WTC11 (cell line): ENCODE measurements at regions not wholly inside any gene's neighbourhood (a gene's known extent, or its start where the extent isn't known, plus 50 kb on each side); places are given as distances from the start of the nearest gene placed in this dataset.

Source experiments
- CREM ChIP-seq: sonication (generic); formaldehyde crosslinking; IDR thresholded peaks from 2 replicates; pipeline ENCODE4 v1.8.1; 2022; ENCODE audit warnings: mild to moderate bottlenecking, missing genetic modification reagents, moderate library complexity
- ZBTB21 ChIP-seq: sonication (generic); formaldehyde crosslinking; IDR thresholded peaks from 2 replicates; pipeline ENCODE4 v1.8.1; 2023; ENCODE audit warnings: mild to moderate bottlenecking, missing genetic modification reagents, borderline replicate concordance
- ZNF317 ChIP-seq: sonication (generic); formaldehyde crosslinking; IDR thresholded peaks from 2 replicates; pipeline ENCODE4 v1.8.1; 2023; ENCODE audit warnings: low read depth, mild to moderate bottlenecking, moderate library complexity, missing genetic modification reagents, borderline replicate concordance
- TF ChIP-seq, protein P1 (sequence below): fragments of 200-600 bp; IDR thresholded peaks from 2 replicates; pipeline ENCODE4 v1.8.0; 2022; ENCODE audit warnings: antibody characterized with exemption
- TF ChIP-seq, protein P2 (sequence below): sonication (generic); formaldehyde crosslinking; IDR thresholded peaks from 2 replicates; pipeline ENCODE4 v1.8.0; 2023; ENCODE audit warnings: missing genetic modification reagents
- TF ChIP-seq, protein P3 (sequence below): sonication (generic); formaldehyde crosslinking; IDR thresholded peaks from 2 replicates; pipeline ENCODE4 v1.8.1; 2023; ENCODE audit warnings: mild to moderate bottlenecking, moderate library complexity, missing genetic modification reagents
- TF ChIP-seq, protein P4 (sequence below): sonication (generic); formaldehyde crosslinking; IDR thresholded peaks from 2 replicates; pipeline ENCODE4 v1.8.0; 2022; ENCODE audit warnings: mild to moderate bottlenecking, missing genetic modification reagents

DNA sequence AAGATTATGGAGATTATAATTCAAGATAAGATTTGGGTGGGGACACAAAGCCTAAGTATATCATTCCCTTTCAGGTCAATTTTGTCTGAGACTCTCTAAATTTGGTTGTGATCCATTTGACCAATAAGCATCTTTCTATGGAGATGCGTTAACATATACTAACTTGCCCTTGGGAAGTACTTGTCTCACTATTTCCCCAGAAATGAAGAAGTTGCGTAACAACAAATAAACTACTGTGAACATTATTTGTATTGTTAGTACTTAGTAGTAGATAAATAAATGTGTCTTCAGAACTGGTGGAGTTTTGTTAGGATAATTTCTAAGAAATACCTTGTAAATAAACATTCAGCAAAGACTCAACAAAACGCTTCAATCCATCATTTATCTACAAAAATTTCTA is 127.3 kb upstream of the LYZL2 start:
- TF ChIP-seq ZBTB21 (CRISPR knock-in tag), result no peak
- TF ChIP-seq, protein P1, sequence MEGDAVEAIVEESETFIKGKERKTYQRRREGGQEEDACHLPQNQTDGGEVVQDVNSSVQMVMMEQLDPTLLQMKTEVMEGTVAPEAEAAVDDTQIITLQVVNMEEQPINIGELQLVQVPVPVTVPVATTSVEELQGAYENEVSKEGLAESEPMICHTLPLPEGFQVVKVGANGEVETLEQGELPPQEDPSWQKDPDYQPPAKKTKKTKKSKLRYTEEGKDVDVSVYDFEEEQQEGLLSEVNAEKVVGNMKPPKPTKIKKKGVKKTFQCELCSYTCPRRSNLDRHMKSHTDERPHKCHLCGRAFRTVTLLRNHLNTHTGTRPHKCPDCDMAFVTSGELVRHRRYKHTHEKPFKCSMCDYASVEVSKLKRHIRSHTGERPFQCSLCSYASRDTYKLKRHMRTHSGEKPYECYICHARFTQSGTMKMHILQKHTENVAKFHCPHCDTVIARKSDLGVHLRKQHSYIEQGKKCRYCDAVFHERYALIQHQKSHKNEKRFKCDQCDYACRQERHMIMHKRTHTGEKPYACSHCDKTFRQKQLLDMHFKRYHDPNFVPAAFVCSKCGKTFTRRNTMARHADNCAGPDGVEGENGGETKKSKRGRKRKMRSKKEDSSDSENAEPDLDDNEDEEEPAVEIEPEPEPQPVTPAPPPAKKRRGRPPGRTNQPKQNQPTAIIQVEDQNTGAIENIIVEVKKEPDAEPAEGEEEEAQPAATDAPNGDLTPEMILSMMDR, result no peak
- TF ChIP-seq, protein P2, sequence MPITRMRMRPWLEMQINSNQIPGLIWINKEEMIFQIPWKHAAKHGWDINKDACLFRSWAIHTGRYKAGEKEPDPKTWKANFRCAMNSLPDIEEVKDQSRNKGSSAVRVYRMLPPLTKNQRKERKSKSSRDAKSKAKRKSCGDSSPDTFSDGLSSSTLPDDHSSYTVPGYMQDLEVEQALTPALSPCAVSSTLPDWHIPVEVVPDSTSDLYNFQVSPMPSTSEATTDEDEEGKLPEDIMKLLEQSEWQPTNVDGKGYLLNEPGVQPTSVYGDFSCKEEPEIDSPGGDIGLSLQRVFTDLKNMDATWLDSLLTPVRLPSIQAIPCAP (CRISPR knock-in tag), result no peak
- no peak for TF ChIP-seq CREM (CRISPR knock-in tag)
- TF ChIP-seq, protein P3, sequence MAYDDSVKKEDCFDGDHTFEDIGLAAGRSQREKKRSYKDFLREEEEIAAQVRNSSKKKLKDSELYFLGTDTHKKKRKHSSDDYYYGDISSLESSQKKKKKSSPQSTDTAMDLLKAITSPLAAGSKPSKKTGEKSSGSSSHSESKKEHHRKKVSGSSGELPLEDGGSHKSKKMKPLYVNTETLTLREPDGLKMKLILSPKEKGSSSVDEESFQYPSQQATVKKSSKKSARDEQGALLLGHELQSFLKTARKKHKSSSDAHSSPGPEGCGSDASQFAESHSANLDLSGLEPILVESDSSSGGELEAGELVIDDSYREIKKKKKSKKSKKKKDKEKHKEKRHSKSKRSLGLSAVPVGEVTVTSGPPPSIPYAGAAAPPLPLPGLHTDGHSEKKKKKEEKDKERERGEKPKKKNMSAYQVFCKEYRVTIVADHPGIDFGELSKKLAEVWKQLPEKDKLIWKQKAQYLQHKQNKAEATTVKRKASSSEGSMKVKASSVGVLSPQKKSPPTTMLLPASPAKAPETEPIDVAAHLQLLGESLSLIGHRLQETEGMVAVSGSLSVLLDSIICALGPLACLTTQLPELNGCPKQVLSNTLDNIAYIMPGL, result no peak
- TF ChIP-seq ZNF317 (CRISPR knock-in tag), result no peak
- TF ChIP-seq, protein P4, sequence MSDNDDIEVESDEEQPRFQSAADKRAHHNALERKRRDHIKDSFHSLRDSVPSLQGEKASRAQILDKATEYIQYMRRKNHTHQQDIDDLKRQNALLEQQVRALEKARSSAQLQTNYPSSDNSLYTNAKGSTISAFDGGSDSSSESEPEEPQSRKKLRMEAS (CRISPR knock-in tag), result no peak
